GM12878 (cell line): ENCODE measurements at regions not wholly inside any gene's neighbourhood (a gene's known extent, or its start where the extent isn't known, plus 50 kb on each side); places are given as distances from the start of the nearest gene placed in this dataset.

ENCODE experiments used
- ATAC-seq: fragments of 200-7000 bp; cut with Tn5 transposase; 3 replicates; pipeline ENCODE4 v1.9.1; 2020; ENCODE audit warnings: mild to moderate bottlenecking, moderate library complexity
- BruUV-seq: library from RNA; stranded (reverse); fragments of 400-500 nt; replicated peaks from 2 replicates; lab custom pipeline; 2021; lab: Mats Ljungman, UMichigan
- CTCF ChIA-PET: fragments of 300-600 bp; sonication (Branson Sonifier 250); formaldehyde crosslinking; extraction: SDS; loops from one replicate; lab custom pipeline; 2021; ENCODE audit warnings: inconsistent platforms; lab: Yijun Ruan, JAX
- POLR2A ChIA-PET: fragments of 350-600 bp; formaldehyde crosslinking; extraction: SDS; loops from one replicate; lab custom pipeline; 2021; ENCODE audit warnings: inconsistent platforms; lab: Charles Lee
- RAD21 ChIA-PET: fragments of 300-600 bp; sonication (Branson Sonifier 250); formaldehyde crosslinking; loops from one replicate; lab custom pipeline; 2023; ENCODE audit warnings: antibody characterized with exemption; ENCODE audit not compliant: unreplicated experiment; lab: Charles Lee
- SMC1A ChIA-PET: fragments of 300-600 bp; sonication (Branson Sonifier 250); formaldehyde crosslinking; loops from one replicate; lab custom pipeline; 2023; ENCODE audit not compliant: unreplicated experiment, uncharacterized antibody; lab: Charles Lee
- DNase-seq: peaks from one replicate; pipeline ENCODE4 v3.0.0-alpha.2; 2011; ENCODE audit warnings: low read depth, low spot score
- FAIRE-seq: peaks from 3 replicates; lab custom pipeline; 2011; peaks lifted over from hg19 to GRCh38; lab: Jason Lieb, UNC
- H2AFZ ChIP-seq: 2 replicates; pipeline ENCODE4 v1.6.0; 2011; ENCODE audit warnings: low read depth, low read length, control low read depth; ENCODE audit not compliant: control insufficient read depth
- H3K27ac ChIP-seq: 2 replicates; pipeline ENCODE4 v1.5.1; 2011; ENCODE audit warnings: control low read depth; ENCODE audit not compliant: control insufficient read depth, insufficient read depth
- H3K27me3 ChIP-seq, 2 experiments: replicated peaks in 1 of 2; 2 replicates each; pipeline versions ENCODE4 v1.6.0 to v1.6.1; 2011; ENCODE audit warnings: low read length in 1 of 2; ENCODE audit not compliant: control insufficient read depth in 2 of 2, insufficient read depth in 2 of 2
- H3K36me3 ChIP-seq, 2 experiments: 2 replicates each; pipeline ENCODE4 v1.5.1; 2011; ENCODE audit warnings: low read length in 1 of 2; ENCODE audit not compliant: control insufficient read depth in 2 of 2, insufficient read depth in 2 of 2
- H3K4me1 ChIP-seq: 2 replicates; pipeline ENCODE4 v1.6.1; 2011; ENCODE audit warnings: mild to moderate bottlenecking, low read length, moderate library complexity, mixed read lengths; ENCODE audit not compliant: control insufficient read depth, insufficient read depth
- H3K4me2 ChIP-seq: 2 replicates; pipeline ENCODE4 v1.6.0; 2011; ENCODE audit warnings: control low read depth; ENCODE audit not compliant: control insufficient read depth, insufficient read depth
- H3K4me3 ChIP-seq: fragments of 200-600 bp; sonication (generic); 2 replicates; pipeline ENCODE4 v1.5.1; 2016
- H3K79me2 ChIP-seq: 2 replicates; pipeline ENCODE4 v1.6.0; 2011; ENCODE audit warnings: low read length; ENCODE audit not compliant: control insufficient read depth, insufficient read depth
- H3K9ac ChIP-seq: 2 replicates; pipeline ENCODE4 v1.8.0; 2011; ENCODE audit warnings: low read length, control low read depth, mixed read lengths; ENCODE audit not compliant: control insufficient read depth, insufficient read depth
- H3K9me3 ChIP-seq: replicated peaks from 3 replicates; pipeline ENCODE4 v1.5.1; 2011; ENCODE audit warnings: mild to moderate bottlenecking, low read length; ENCODE audit not compliant: control insufficient read depth, insufficient read depth
- H4K20me1 ChIP-seq: 2 replicates; pipeline ENCODE4 v1.6.0; 2011; ENCODE audit not compliant: control insufficient read depth, insufficient read depth
- BACH1 ChIP-seq: fragments of 450-650 bp; IDR thresholded peaks from 2 replicates; pipeline ENCODE4 v1.6.1; 2017; ENCODE audit warnings: mild to moderate bottlenecking, borderline replicate concordance
- BCL3 ChIP-seq: IDR thresholded peaks from 2 replicates; pipeline ENCODE4 v1.6.1; 2011; ENCODE audit warnings: borderline replicate concordance, low read depth, mild to moderate bottlenecking, moderate library complexity, low read length; ENCODE audit not compliant: insufficient read depth, poor library complexity, severe bottlenecking
- BCLAF1 ChIP-seq: fragments of 450-650 bp; IDR thresholded peaks from 2 replicates; pipeline ENCODE4 v1.6.1; 2017; ENCODE audit warnings: antibody characterized with exemption, mild to moderate bottlenecking, moderate library complexity
- CHD1 ChIP-seq: IDR thresholded peaks from 2 replicates; pipeline ENCODE4 v1.6.1; 2012; ENCODE audit warnings: low read depth, low read length, improper control_type of control experiment
- CREB1 ChIP-seq: IDR thresholded peaks from 2 replicates; pipeline ENCODE4 v1.6.1; 2012; ENCODE audit warnings: low read depth, mild to moderate bottlenecking, inconsistent platforms
- EGR1 ChIP-seq, 2 experiments: IDR thresholded peaks; 1 replicate in 1 of 2; 2 replicates in 1 of 2; pipeline ENCODE4 v1.6.1; 2011 to 2012; ENCODE audit warnings: low read depth in 2 of 2, low read length in 2 of 2, borderline replicate concordance in 1 of 2, mild to moderate bottlenecking in 1 of 2, moderate library complexity in 1 of 2
- HCFC1 ChIP-seq: fragments of 150-350 bp; IDR thresholded peaks from 2 replicates; pipeline ENCODE4 v1.6.1; 2014; ENCODE audit warnings: low read length
- KAT2A ChIP-seq: conservative IDR thresholded peaks from 2 replicates; pipeline ENCODE4 v1.6.1; 2011; ENCODE audit warnings: low read depth, low read length; ENCODE audit not compliant: control insufficient read depth
- PKNOX1 ChIP-seq: fragments of 450-650 bp; IDR thresholded peaks from 2 replicates; pipeline ENCODE4 v1.6.1; 2016; ENCODE audit warnings: mild to moderate bottlenecking
- SMC3 ChIP-seq: IDR thresholded peaks from 2 replicates; pipeline ENCODE4 v1.6.1; 2011; ENCODE audit warnings: low read length, improper control_type of control experiment, borderline replicate concordance
- SRF ChIP-seq, 2 experiments: IDR thresholded peaks; 2 replicates each; pipeline ENCODE4 v1.6.1; 2011; ENCODE audit warnings: low read depth in 2 of 2, low read length in 2 of 2, mild to moderate bottlenecking in 1 of 2, moderate library complexity in 1 of 2
- TARDBP ChIP-seq: IDR thresholded peaks from 2 replicates; pipeline ENCODE4 v1.6.1; 2016; ENCODE audit warnings: borderline replicate concordance
- WRNIP1 ChIP-seq: IDR thresholded peaks from 2 replicates; pipeline ENCODE4 v1.6.1; 2011; ENCODE audit warnings: low read depth, low read length, improper control_type of control experiment, borderline replicate concordance
- YY1 ChIP-seq: IDR thresholded peaks from 2 replicates; pipeline ENCODE4 v1.6.1; 2011; ENCODE audit warnings: low read depth, mild to moderate bottlenecking, low read length
- ZNF207 ChIP-seq: fragments of 450-650 bp; IDR thresholded peaks from 2 replicates; pipeline ENCODE4 v1.6.1; 2014; ENCODE audit warnings: antibody characterized with exemption, mild to moderate bottlenecking, borderline replicate concordance
- ZNF384 ChIP-seq: IDR thresholded peaks from 2 replicates; pipeline ENCODE4 v1.6.1; 2012; ENCODE audit warnings: low read depth, mild to moderate bottlenecking, low read length, improper control_type of control experiment, borderline replicate concordance
- WGBS: methylation state at CpG from one replicate; pipeline ENCODE4 v1.1.6; 2016; ENCODE audit warnings: low lambda C conversion rate; ENCODE audit not compliant: insufficient replicate concordance, insufficient coverage; ENCODE audit errors: missing lambda C conversion rate; 5-methylcytosine and 5-hydroxymethylcytosine counted together
- in situ Hi-C: fragments of 300-500 bp; cut with MboI; formaldehyde crosslinking; loops from 9 replicates; pipeline ENCODE4 v1.14.3; 2018; ENCODE audit warnings: mixed read lengths
- intact Hi-C: fragments of 100-400 bp; cut with micrococcal nuclease; formaldehyde crosslinking; loops from one replicate; pipeline ENCODE4 v1.14.2; 2022; ENCODE audit not compliant: unreplicated experiment
- TF ChIP-seq, protein P1 (sequence below): IDR thresholded peaks from 2 replicates; pipeline ENCODE4 v1.6.1; 2011; ENCODE audit warnings: borderline replicate concordance, low read depth, mild to moderate bottlenecking, moderate library complexity, mixed read lengths, low read length; ENCODE audit not compliant: insufficient read depth; ENCODE audit errors: extremely low read length

DNA sequence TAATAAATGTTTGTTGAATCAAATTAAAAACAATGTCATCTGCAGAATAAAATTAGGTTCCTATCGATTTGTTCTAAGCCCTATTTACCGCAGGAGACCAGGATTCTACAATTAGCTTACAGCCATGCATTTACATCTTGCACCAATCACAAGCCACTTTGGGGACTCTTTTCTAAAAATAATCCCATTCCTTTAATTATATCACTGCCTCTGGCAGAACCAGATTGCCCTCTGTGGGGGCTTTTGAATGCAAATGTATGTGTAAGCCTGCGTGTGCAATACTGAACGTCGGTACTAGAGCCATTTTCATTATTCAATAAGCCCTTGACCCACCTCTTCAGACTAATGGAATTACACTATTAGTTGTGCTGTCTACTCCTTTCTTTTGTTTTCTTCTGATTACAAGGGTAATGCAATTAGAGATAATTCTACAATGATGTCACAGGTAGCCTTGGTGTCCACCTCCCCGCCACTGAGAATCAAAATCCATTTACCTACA, 391.3 kb upstream of the XYLT1 start (continued):
- TF ChIP-seq SRF (IDR thresholded peaks at IDR 0.05; ENCODE audit: low read depth in 2 of 2, low read length in 2 of 2) (no peak), SMC3 (no peak), KAT2A (no peak), CREB1 (no peak)

GRCh38 chr16:17858061-17858460, 387.3 kb upstream of the XYLT1 start:
- ChIA-PET POLR2A (no interaction called here), RAD21 (no interaction called here), CTCF (no interaction called here), SMC1A (no interaction called here)
- Histone ChIP-seq H3K27me3 (no peaks in the 10 kb centered on the region), H3K4me3 (no peak overlapping the region), H3K4me1 (no peaks in the 10 kb centered on the region), H3K79me2 (no peaks in the 10 kb centered on the region), H4K20me1 (no peaks in the 10 kb centered on the region), H3K27ac (no peak overlapping the region), H3K4me2 (no peak overlapping the region), H3K9ac (no peak overlapping the region), H2AFZ (no peak overlapping the region), H3K9me3 (no peaks in the 10 kb centered on the region; the same call in 2 of the 3 replicates), H3K36me3 (no peaks in the 10 kb centered on the region)
- WGBS, result 18% methylated on average over 10 of the region's 10 CpGs
- ATAC-seq, result no peak
- intact Hi-C loops, result no loop called here
- FAIRE-seq, result no peak
- in situ Hi-C loops, result no loop called here
- no TSS peak for BruUV-seq
- DNase-seq, result no peak
- TF ChIP-seq ZNF384 (no peak), BCL3 (no peak), EGR1 (IDR thresholded peaks at IDR 0.05; ENCODE audit: borderline replicate concordance in 1 of 2, low read depth in 2 of 2, low read length in 2 of 2) (no peak), ZNF207 (no peak), TARDBP (no peak), YY1 (no peak), BCLAF1 (no peak), WRNIP1 (no peak), BACH1 (no peak), CHD1 (no peak), PKNOX1 (no peak), HCFC1 (no peak)
- TF ChIP-seq, protein P1, sequence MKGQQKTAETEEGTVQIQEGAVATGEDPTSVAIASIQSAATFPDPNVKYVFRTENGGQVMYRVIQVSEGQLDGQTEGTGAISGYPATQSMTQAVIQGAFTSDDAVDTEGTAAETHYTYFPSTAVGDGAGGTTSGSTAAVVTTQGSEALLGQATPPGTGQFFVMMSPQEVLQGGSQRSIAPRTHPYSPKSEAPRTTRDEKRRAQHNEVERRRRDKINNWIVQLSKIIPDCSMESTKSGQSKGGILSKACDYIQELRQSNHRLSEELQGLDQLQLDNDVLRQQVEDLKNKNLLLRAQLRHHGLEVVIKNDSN, result no peak
